ENCODE measurements at regions not wholly inside any gene's neighbourhood (a gene's known extent, or its start where the extent isn't known, plus 50 kb on each side); places are given as distances from the start of the nearest gene placed in this dataset.

DNA sequence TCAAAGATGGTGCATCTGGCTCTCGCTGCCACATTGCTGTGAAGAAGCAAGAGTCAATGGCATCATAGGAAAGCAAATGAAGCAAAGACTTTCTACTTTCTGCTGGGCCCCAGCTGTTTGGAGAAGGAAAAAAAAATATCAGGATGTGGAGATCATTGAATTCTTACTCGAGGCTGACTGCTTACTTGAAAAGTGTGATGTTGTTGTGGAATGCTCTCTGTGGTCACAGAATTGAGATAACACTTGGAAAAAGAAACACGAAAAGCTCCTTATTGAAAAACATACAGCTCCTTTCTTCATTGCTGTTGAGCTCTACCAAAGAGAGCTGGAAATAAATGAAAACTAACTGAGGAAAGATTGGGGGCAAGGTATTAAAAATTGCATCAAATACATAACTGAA lies 157.4 kb upstream of the TBX20 start:
- no TSS peak for BruUV-seq (replicated peaks)
- Histone ChIP-seq H3K4me1 (no peaks in the 10 kb centered on the region), H3K27me3 (replicated peaks; ENCODE audit: control insufficient read depth, insufficient read depth, low read length) (no peaks in the 10 kb centered on the region; the same call in 1 of the 2 replicates), H3K9me3 (no peaks in the 10 kb centered on the region), H3K36me3 (ENCODE audit: control insufficient read depth, insufficient read depth, low read length) (no peaks in the 10 kb centered on the region), H3K4me3 (ENCODE audit: low read depth, low read length) (no peak overlapping the region)
- CTCF ChIA-PET, result interaction anchor here (0.6 kb wide), 1 partner anchor 210 kb away, joined by 3 read pairs; no protein-coding TSS in a partner anchor
- Mint-ChIP-seq H3K27ac (ENCODE audit: unreplicated experiment) (no peak overlapping the region), H3K9me3 (ENCODE audit: unreplicated experiment) (no peaks in the 10 kb centered on the region), H3K4me3 (ENCODE audit: unreplicated experiment) (no peak overlapping the region), H3K27me3 (ENCODE audit: insufficient read depth, unreplicated experiment) (peaks cover 25% of the 10 kb centered on the region), H3K4me1 (ENCODE audit: low read depth, unreplicated experiment) (no peaks in the 10 kb centered on the region), H3K36me3 (ENCODE audit: insufficient read depth, unreplicated experiment) (no peaks in the 10 kb centered on the region)
- intact Hi-C loops (cut with micrococcal nuclease; ENCODE audit: unreplicated experiment), result no loop called here
- POLR2A ChIA-PET, result no interaction called here
- DNase-seq, result no peak
- TF ChIP-seq, protein P1, sequence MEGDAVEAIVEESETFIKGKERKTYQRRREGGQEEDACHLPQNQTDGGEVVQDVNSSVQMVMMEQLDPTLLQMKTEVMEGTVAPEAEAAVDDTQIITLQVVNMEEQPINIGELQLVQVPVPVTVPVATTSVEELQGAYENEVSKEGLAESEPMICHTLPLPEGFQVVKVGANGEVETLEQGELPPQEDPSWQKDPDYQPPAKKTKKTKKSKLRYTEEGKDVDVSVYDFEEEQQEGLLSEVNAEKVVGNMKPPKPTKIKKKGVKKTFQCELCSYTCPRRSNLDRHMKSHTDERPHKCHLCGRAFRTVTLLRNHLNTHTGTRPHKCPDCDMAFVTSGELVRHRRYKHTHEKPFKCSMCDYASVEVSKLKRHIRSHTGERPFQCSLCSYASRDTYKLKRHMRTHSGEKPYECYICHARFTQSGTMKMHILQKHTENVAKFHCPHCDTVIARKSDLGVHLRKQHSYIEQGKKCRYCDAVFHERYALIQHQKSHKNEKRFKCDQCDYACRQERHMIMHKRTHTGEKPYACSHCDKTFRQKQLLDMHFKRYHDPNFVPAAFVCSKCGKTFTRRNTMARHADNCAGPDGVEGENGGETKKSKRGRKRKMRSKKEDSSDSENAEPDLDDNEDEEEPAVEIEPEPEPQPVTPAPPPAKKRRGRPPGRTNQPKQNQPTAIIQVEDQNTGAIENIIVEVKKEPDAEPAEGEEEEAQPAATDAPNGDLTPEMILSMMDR (IDR thresholded peaks at IDR 0.05; ENCODE audit: insufficient read depth in 1 of 2, low read depth in 1 of 2, low read length in 1 of 2, severe bottlenecking in 1 of 2, unreplicated experiment in 1 of 2), result no peak

DNA sequence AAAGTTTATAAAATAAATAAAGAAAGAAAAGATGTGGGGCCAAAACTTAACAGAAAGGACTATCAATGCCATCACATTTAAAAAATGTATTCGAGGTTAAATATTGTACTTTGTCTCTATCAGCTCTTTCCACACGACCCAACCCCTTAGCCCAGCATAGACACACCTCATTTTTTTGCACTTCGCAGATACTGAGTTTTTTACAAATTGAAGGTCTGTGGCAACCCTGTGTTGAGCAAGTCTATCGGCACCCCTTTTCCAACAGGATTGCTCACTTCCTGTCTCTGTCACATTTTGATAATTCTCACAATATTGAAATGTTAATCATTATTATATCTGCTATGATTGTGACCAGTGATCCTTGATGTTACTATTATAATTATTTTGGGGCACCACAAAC lies 151.6 kb upstream of the TBX20 start:
- Histone ChIP-seq H3K36me3 (ENCODE audit: control insufficient read depth, insufficient read depth, low read length) (no peaks in the 10 kb centered on the region), H3K4me1 (no peaks in the 10 kb centered on the region), H3K27me3 (replicated peaks; ENCODE audit: control insufficient read depth, insufficient read depth, low read length) (no peaks in the 10 kb centered on the region; the same call in 1 of the 2 replicates), H3K9me3 (no peaks in the 10 kb centered on the region), H3K4me3 (ENCODE audit: low read depth, low read length) (no peak overlapping the region)
- peaks cover 18% of the 10 kb centered on the region for H3K27me3 Mint-ChIP-seq (ENCODE audit: insufficient read depth, unreplicated experiment)
- no peaks in the 10 kb centered on the region for H3K4me1 Mint-ChIP-seq (ENCODE audit: low read depth, unreplicated experiment)
- no peak for DNase-seq
- ChIA-PET CTCF (no interaction called here), POLR2A (no interaction called here)
- no peaks in the 10 kb centered on the region for H3K9me3 Mint-ChIP-seq (ENCODE audit: unreplicated experiment)
- H3K4me3 Mint-ChIP-seq (ENCODE audit: unreplicated experiment), result no peak overlapping the region
- TF ChIP-seq, protein P1 (IDR thresholded peaks at IDR 0.05; ENCODE audit: insufficient read depth in 1 of 2, low read depth in 1 of 2, low read length in 1 of 2, severe bottlenecking in 1 of 2, unreplicated experiment in 1 of 2), result no peak
- H3K36me3 Mint-ChIP-seq (ENCODE audit: insufficient read depth, unreplicated experiment), result no peaks in the 10 kb centered on the region
- intact Hi-C loops (cut with micrococcal nuclease; ENCODE audit: unreplicated experiment), result no loop called here
- H3K27ac Mint-ChIP-seq (ENCODE audit: unreplicated experiment), result no peak overlapping the region
- no TSS peak for BruUV-seq (replicated peaks)

DNA sequence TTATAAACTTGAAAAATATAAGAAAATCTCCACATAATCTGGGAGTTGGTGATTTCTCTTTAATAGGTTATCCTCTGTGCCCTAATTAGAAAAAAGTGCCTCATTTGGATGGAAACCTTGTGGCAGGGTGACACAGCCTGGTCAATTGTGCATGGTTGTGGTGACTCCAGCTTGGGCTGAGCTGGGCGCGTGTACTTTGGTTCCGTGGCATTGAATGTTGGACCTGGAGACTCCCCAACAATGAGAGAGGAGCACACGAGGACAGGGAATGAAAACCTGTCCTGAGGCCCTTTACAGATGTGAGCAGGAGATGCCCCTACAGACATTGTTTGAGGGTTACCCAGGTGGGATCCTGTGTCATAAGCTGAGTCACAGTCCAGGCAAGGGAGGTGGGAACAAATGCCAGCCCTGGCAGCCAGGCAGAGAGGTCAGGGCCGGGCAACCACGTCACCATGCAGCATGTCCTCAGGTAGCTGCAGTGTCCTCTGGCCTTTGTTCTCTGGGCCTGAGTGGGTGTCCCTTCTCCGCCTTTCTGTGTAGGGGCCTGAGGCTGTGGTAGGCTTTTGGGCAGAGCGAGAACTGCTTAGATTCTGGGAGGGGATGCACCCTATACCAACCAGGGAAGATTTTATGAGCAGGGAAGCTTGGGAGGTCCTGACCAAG lies 147.4 kb upstream of the TBX20 start:
- Mint-ChIP-seq H3K36me3 (ENCODE audit: insufficient read depth, unreplicated experiment) (no peaks in the 10 kb centered on the region), H3K4me1 (ENCODE audit: low read depth, unreplicated experiment) (no peaks in the 10 kb centered on the region), H3K27ac (ENCODE audit: unreplicated experiment) (no peak overlapping the region), H3K9me3 (ENCODE audit: unreplicated experiment) (no peaks in the 10 kb centered on the region), H3K4me3 (ENCODE audit: unreplicated experiment) (no peak overlapping the region), H3K27me3 (ENCODE audit: insufficient read depth, unreplicated experiment) (peaks cover 20% of the 10 kb centered on the region)
- ChIA-PET POLR2A (no interaction called here), CTCF (no interaction called here)
- no peak overlapping the region for H3K4me3 ChIP-seq (ENCODE audit: low read depth, low read length)
- no peaks in the 10 kb centered on the region for H3K9me3 ChIP-seq
- no TSS peak for BruUV-seq (replicated peaks)
- no peaks in the 10 kb centered on the region for H3K4me1 ChIP-seq
- H3K27me3 ChIP-seq (replicated peaks; ENCODE audit: control insufficient read depth, insufficient read depth, low read length), result no peaks in the 10 kb centered on the region
- no peak for DNase-seq
- TF ChIP-seq, protein P1 (IDR thresholded peaks at IDR 0.05; ENCODE audit: insufficient read depth in 1 of 2, low read depth in 1 of 2, low read length in 1 of 2, severe bottlenecking in 1 of 2, unreplicated experiment in 1 of 2), result no peak
- intact Hi-C loops (cut with micrococcal nuclease; ENCODE audit: unreplicated experiment), result no loop called here
- H3K36me3 ChIP-seq (ENCODE audit: control insufficient read depth, insufficient read depth, low read length), result no peaks in the 10 kb centered on the region
